CD14-positive monocyte (primary cell): ENCODE measurements at regions not wholly inside any gene's neighbourhood (a gene's known extent, or its start where the extent isn't known, plus 50 kb on each side); places are given as distances from the start of the nearest gene placed in this dataset.

Experiments
- DNase-seq, 3 donors: peaks; one replicate each; pipeline ENCODE4 v3.0.0-alpha.2; 2011 to 2022
- H2AFZ ChIP-seq: 2 replicates; pipeline ENCODE4 v1.6.0; 2012; ENCODE audit warnings: mild to moderate bottlenecking, low read depth, low read length, inconsistent platforms; ENCODE audit not compliant: insufficient read depth, poor library complexity, severe bottlenecking
- H3K27ac ChIP-seq, 2 donors: 1 replicate in 1 of 2; 2 replicates in 1 of 2; pipeline ENCODE4 v1.5.1; 2012 to 2013; ENCODE audit warnings: low read length in 2 of 2, control low read depth in 1 of 2, inconsistent platforms in 1 of 2, low read depth in 1 of 2, mild to moderate bottlenecking in 1 of 2
- H3K27me3 ChIP-seq, 2 donors: one replicate each; pipeline versions ENCODE4 v1.6.0 to v1.6.1; 2011 to 2013; ENCODE audit warnings: low read length in 2 of 2; ENCODE audit not compliant: control insufficient read depth in 2 of 2, insufficient read depth in 2 of 2
- H3K36me3 ChIP-seq, 2 donors: replicated peaks in 1 of 2; 1 replicate in 1 of 2; 2 replicates in 1 of 2; pipeline versions ENCODE4 v1.5.1 to v1.6.1; 2012 to 2013; ENCODE audit warnings: low read length in 2 of 2, control low read depth in 1 of 2, inconsistent platforms in 1 of 2, mild to moderate bottlenecking in 1 of 2; ENCODE audit not compliant: insufficient read depth in 2 of 2, control insufficient read depth in 1 of 2
- H3K4me1 ChIP-seq, 2 donors: 1 replicate in 1 of 2; 2 replicates in 1 of 2; pipeline versions ENCODE4 v1.5.1 to v1.6.1; 2012 to 2013; ENCODE audit warnings: low read length in 2 of 2, control low read depth in 1 of 2, inconsistent platforms in 1 of 2, mild to moderate bottlenecking in 1 of 2, moderate library complexity in 1 of 2; ENCODE audit not compliant: insufficient read depth in 2 of 2, control insufficient read depth in 1 of 2
- H3K4me2 ChIP-seq: replicated peaks from 2 replicates; pipeline ENCODE3; 2012; ENCODE audit warnings: low read length, moderate library complexity, mild to moderate bottlenecking; ENCODE audit not compliant: poor library complexity, severe bottlenecking; ENCODE audit errors: extremely low read depth
- H3K4me3 ChIP-seq, 3 experiments: fragments of 200-600 bp in 1 of 3; sonication (generic) in 1 of 3; replicated peaks in 1 of 3; 1 replicate in 2 of 3; 2 replicates in 1 of 3; pipeline ENCODE4 v1.5.1; 2011 to 2013; ENCODE audit warnings: low read length in 3 of 3, mild to moderate bottlenecking in 3 of 3, control low read depth in 2 of 3, low read depth in 2 of 3, inconsistent platforms in 1 of 3, moderate library complexity in 1 of 3
- H3K79me2 ChIP-seq: 2 replicates; pipeline ENCODE4 v1.6.0; 2012; ENCODE audit warnings: mild to moderate bottlenecking, control low read depth, inconsistent platforms, low read length, moderate library complexity; ENCODE audit not compliant: insufficient read depth
- H3K9ac ChIP-seq: 2 replicates; pipeline ENCODE4 v1.6.0; 2017; ENCODE audit warnings: low read length, mild to moderate bottlenecking; ENCODE audit not compliant: insufficient read depth, poor library complexity, severe bottlenecking
- H3K9me3 ChIP-seq, 2 donors: replicated peaks in 1 of 2; 1 replicate in 1 of 2; 2 replicates in 1 of 2; pipeline versions ENCODE4 v1.5.1 to v1.6.1; 2012 to 2013; ENCODE audit warnings: low read length in 2 of 2, control low read depth in 1 of 2; ENCODE audit not compliant: control insufficient read depth in 1 of 2, insufficient read depth in 1 of 2
- H4K20me1 ChIP-seq: 2 replicates; pipeline ENCODE4 v1.6.0; 2012; ENCODE audit warnings: mild to moderate bottlenecking, low read length, control low read depth, moderate library complexity; ENCODE audit not compliant: insufficient read depth
- H3K27ac Mint-ChIP-seq, 7 donors: one replicate each; pipeline ENCODE4 v1.8.0; 2020; ENCODE audit warnings: mild to moderate bottlenecking in 7 of 7, mixed read lengths in 7 of 7, moderate library complexity in 6 of 7, inconsistent platforms in 2 of 7
- H3K27me3 Mint-ChIP-seq, 3 donors: one replicate each; pipeline ENCODE4 v1.8.0; 2021 to 2022; ENCODE audit warnings: low read depth in 3 of 3, mild to moderate bottlenecking in 3 of 3, mixed read lengths in 3 of 3, moderate library complexity in 3 of 3, inconsistent platforms in 1 of 3
- H3K36me3 Mint-ChIP-seq, 2 donors: one replicate each; pipeline ENCODE4 v1.8.0; 2020; ENCODE audit warnings: mixed read lengths in 2 of 2, inconsistent platforms in 1 of 2, mild to moderate bottlenecking in 1 of 2
- H3K4me1 Mint-ChIP-seq: one replicate; pipeline ENCODE4 v1.8.0; 2020; ENCODE audit warnings: mild to moderate bottlenecking, mixed read lengths
- H3K4me3 Mint-ChIP-seq, 2 donors: one replicate each; pipeline ENCODE4 v1.8.0; 2020; ENCODE audit warnings: mild to moderate bottlenecking in 2 of 2, mixed read lengths in 2 of 2, moderate library complexity in 1 of 2
- H3K9me3 Mint-ChIP-seq, 7 donors: one replicate each; pipeline ENCODE4 v1.8.0; 2020 to 2022; ENCODE audit warnings: mixed read lengths in 7 of 7, mild to moderate bottlenecking in 6 of 7, moderate library complexity in 6 of 7, inconsistent platforms in 2 of 7
- CTCF ChIP-seq: fragments of 200-600 bp; IDR thresholded peaks from one replicate; pipeline ENCODE4 v1.8.0; 2022; ENCODE audit warnings: antibody characterized with exemption, mild to moderate bottlenecking
- WGBS: methylation state at CpG from one replicate; pipeline ENCODE4 v1.1.5; 2013; ENCODE audit warnings: missing lambda C conversion rate; ENCODE audit not compliant: insufficient coverage; 5-methylcytosine and 5-hydroxymethylcytosine counted together
- intact Hi-C, 2 donors: fragments of 100-400 bp; cut with micrococcal nuclease; formaldehyde crosslinking; loops; one replicate each; pipeline versions ENCODE4 v1.15.0 to v1.15.1; 2023

GRCh38 chr1:191702124-191702523 is 456.1 kb upstream of the RGS18 start:
- H3K27me3 Mint-ChIP-seq = no peaks in the 10 kb centered on the region

GRCh38 chr1:191707288-191707687 is 451.0 kb upstream of the RGS18 start:
- Mint-ChIP-seq H3K9me3 (peaks cover 0 to 4% (median 3%) of the 10 kb centered on the region in 7 donors), H3K27me3 (peaks cover 0 to 1% (median 0%) of the 10 kb centered on the region in 3 donors), H3K4me3 (no peak overlapping the region), H3K36me3 (no peaks in the 10 kb centered on the region), H3K27ac (no peak overlapping the region), H3K4me1 (no peaks in the 10 kb centered on the region)
- Histone ChIP-seq H3K79me2 (no peaks in the 10 kb centered on the region), H3K4me2 (no peak overlapping the region), H3K36me3 (no peaks in the 10 kb centered on the region), H3K27ac (no peak overlapping the region), H3K27me3 (no peaks in the 10 kb centered on the region), H3K9me3 (peaks cover 0 to 3% of the 10 kb centered on the region in 2 donors), H3K4me1 (no peaks in the 10 kb centered on the region), H3K4me3 (no peak overlapping the region), H2AFZ (no peak overlapping the region), H3K9ac (no peak overlapping the region), H4K20me1 (no peaks in the 10 kb centered on the region)
- intact Hi-C loops = no loop called here
- no peak for DNase-seq
- WGBS = 100% methylated on average over 1 of the region's 2 CpGs
- no peak for TF ChIP-seq CTCF

More at GRCh38 chr1:191702124-191702523, 456.1 kb upstream of the RGS18 start:
- H3K9ac ChIP-seq = no peak overlapping the region
- Mint-ChIP-seq H3K4me1 (no peaks in the 10 kb centered on the region), H3K36me3 (no peaks in the 10 kb centered on the region), H3K4me3 (no peak overlapping the region), H3K9me3 (peaks cover 0 to 9% (median 3%) of the 10 kb centered on the region in 7 donors), H3K27ac (no peak overlapping the region)
- H3K79me2 ChIP-seq = no peaks in the 10 kb centered on the region
- H3K27ac ChIP-seq = no peak overlapping the region
- no peaks in the 10 kb centered on the region for H3K36me3 ChIP-seq
- no peaks in the 10 kb centered on the region for H3K27me3 ChIP-seq
- no peak for DNase-seq
- no peak overlapping the region for H3K4me3 ChIP-seq
- no peak overlapping the region for H2AFZ ChIP-seq
- TF ChIP-seq CTCF = no peak
- H3K4me2 ChIP-seq = no peak overlapping the region
- no CpG with 5 or more reads among the region's 2 CpGs for WGBS
- H4K20me1 ChIP-seq = no peaks in the 10 kb centered on the region
- H3K9me3 ChIP-seq = peaks cover 0 to 3% of the 10 kb centered on the region in 2 donors
- no peaks in the 10 kb centered on the region for H3K4me1 ChIP-seq
- intact Hi-C loops = no loop called here
